PC-9 (cell line): ENCODE measurements at regions not wholly inside any gene's neighbourhood (a gene's known extent, or its start where the extent isn't known, plus 50 kb on each side); places are given as distances from the start of the nearest gene placed in this dataset.
"Not testable (repeated sequence)": the region's sequence is repeated elsewhere in the genome, so short reads cannot be mapped to it uniquely, and the experiment has no call there.

Source experiments
- BruUV-seq: library from RNA; stranded (reverse); fragments of 400-500 nt; replicated peaks from 2 replicates; lab custom pipeline; 2021; lab: Mats Ljungman, UMichigan
- CTCF ChIA-PET: fragments of 300-600 bp; sonication (Branson Sonifier 250); formaldehyde crosslinking; loops from one replicate; lab custom pipeline; 2022; ENCODE audit warnings: antibody characterized with exemption; lab: Charles Lee
- POLR2A ChIA-PET: fragments of 300-600 bp; sonication (Branson Sonifier 250); formaldehyde crosslinking; loops from one replicate; lab custom pipeline; 2022; ENCODE audit warnings: antibody characterized with exemption; ENCODE audit not compliant: unreplicated experiment; lab: Charles Lee
- DNase-seq, 2 experiments: peaks; one replicate each; pipeline versions ENCODE4 v3.0.0 to v3.0.0-alpha.2; 2015 to 2022; ENCODE audit warnings: mixed read lengths in 1 of 2
- H2AFZ ChIP-seq: fragments of 200-600 bp; sonication (generic); 2 replicates; pipeline ENCODE4 v1.8.1; 2017; ENCODE audit warnings: antibody characterized with exemption
- H3F3A ChIP-seq: fragments of 200-600 bp; sonication (generic); 2 replicates; pipeline ENCODE4 v1.8.1; 2017; ENCODE audit warnings: antibody characterized with exemption, mild to moderate bottlenecking, low read depth; ENCODE audit not compliant: insufficient read depth
- H3K27ac ChIP-seq: fragments of 200-600 bp; sonication (generic); 2 replicates; pipeline ENCODE4 v1.6.1; 2016; ENCODE audit warnings: mixed run types
- H3K27me3 ChIP-seq: fragments of 200-600 bp; sonication (generic); 2 replicates; pipeline ENCODE4 v1.6.1; 2016; ENCODE audit warnings: low read depth, mixed run types; ENCODE audit not compliant: insufficient read depth
- H3K36me3 ChIP-seq: fragments of 200-600 bp; sonication (generic); 2 replicates; pipeline ENCODE4 v1.6.1; 2016; ENCODE audit warnings: low read depth, mixed run types
- H3K4me1 ChIP-seq: fragments of 200-600 bp; sonication (generic); replicated peaks from 2 replicates; pipeline ENCODE4 v1.6.1; 2016; ENCODE audit warnings: mixed run types; ENCODE audit not compliant: insufficient read depth
- H3K4me2 ChIP-seq: fragments of 200-600 bp; sonication (generic); 2 replicates; pipeline ENCODE4 v1.6.1; 2017; ENCODE audit warnings: mixed run types
- H3K4me3 ChIP-seq: fragments of 200-600 bp; sonication (generic); 2 replicates; pipeline ENCODE4 v1.6.1; 2016; ENCODE audit warnings: mixed run types
- H3K79me2 ChIP-seq: fragments of 200-600 bp; sonication (generic); 2 replicates; pipeline ENCODE4 v1.6.1; 2017; ENCODE audit warnings: low read depth, mixed run types
- H3K9me2 ChIP-seq: fragments of 200-600 bp; sonication (generic); 2 replicates; pipeline ENCODE4 v1.8.1; 2017; ENCODE audit warnings: mild to moderate bottlenecking; ENCODE audit not compliant: insufficient read depth
- H3K9me3 ChIP-seq: fragments of 200-600 bp; sonication (generic); 2 replicates; pipeline ENCODE4 v1.8.1; 2016; ENCODE audit warnings: low read depth; ENCODE audit not compliant: insufficient read depth
- H4K20me1 ChIP-seq: fragments of 200-600 bp; sonication (generic); 2 replicates; pipeline ENCODE4 v1.8.1; 2017; ENCODE audit not compliant: insufficient read depth
- CTCF ChIP-seq: fragments of 200-600 bp; sonication (generic); conservative IDR thresholded peaks from 2 replicates; pipeline ENCODE4 v1.6.1; 2017; ENCODE audit warnings: mixed run types, antibody characterized with exemption, mild to moderate bottlenecking, moderate library complexity
- EZH2 ChIP-seq: fragments of 200-600 bp; sonication (generic); IDR thresholded peaks from 2 replicates; pipeline ENCODE4 v1.8.0; 2017; ENCODE audit warnings: antibody characterized with exemption, low read depth
- intact Hi-C: fragments of 100-400 bp; cut with micrococcal nuclease; formaldehyde crosslinking; loops from one replicate; pipeline ENCODE4 v1.10.0; 2022; ENCODE audit not compliant: unreplicated experiment

GRCh38 chr12:97886511-97887176 lies 424.0 kb downstream of the RMST start:
- Histone ChIP-seq H3K4me2 (no peak overlapping the region), H3K4me3 (no peak overlapping the region), H3K4me1 (no peaks in the 10 kb centered on the region), H3K36me3 (no peaks in the 10 kb centered on the region), H3K27ac (no peak overlapping the region), H3K9me2 (no peaks in the 10 kb centered on the region), H3F3A (no peaks in the 10 kb centered on the region), H3K79me2 (no peaks in the 10 kb centered on the region), H4K20me1 (no peaks in the 10 kb centered on the region), H3K9me3 (no peaks in the 10 kb centered on the region), H2AFZ (no peak overlapping the region), H3K27me3 (no peaks in the 10 kb centered on the region)
- no peak for DNase-seq
- ChIA-PET CTCF (no interaction called here), POLR2A (no interaction called here)
- TF ChIP-seq CTCF = no peak
- no peak for TF ChIP-seq EZH2
- no TSS peak for BruUV-seq
- intact Hi-C loops = no loop called here

DNA sequence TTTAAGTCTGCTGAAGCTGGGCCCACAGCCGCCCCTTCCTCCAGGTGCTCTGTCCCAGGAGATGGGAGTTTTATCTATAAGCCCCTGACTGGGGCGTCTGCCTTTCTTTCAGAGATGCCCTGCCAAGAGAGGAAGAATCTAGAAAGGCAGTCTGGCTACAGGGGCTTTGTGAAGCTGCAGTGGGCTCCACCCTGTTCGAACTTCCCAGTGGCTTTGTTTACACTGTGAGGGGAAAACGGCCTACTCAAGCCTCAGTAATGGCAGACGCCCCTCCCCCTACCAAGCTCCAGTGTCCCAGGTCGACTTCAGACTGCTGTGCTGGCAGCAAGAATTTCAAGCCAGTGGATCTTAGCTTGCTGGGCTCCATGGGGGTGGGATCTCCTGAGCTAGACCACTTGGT lies 435.3 kb downstream of the RMST start:
- CTCF ChIA-PET, H3K79me2 ChIP-seq, DNase-seq, H3K4me2 ChIP-seq, POLR2A ChIA-PET, BruUV-seq, H3K4me1 ChIP-seq, H3F3A ChIP-seq, H3K27me3 ChIP-seq, H3K4me3 ChIP-seq, H3K36me3 ChIP-seq, H2AFZ ChIP-seq, H4K20me1 ChIP-seq, H3K9me2 ChIP-seq, H3K9me3 ChIP-seq, intact Hi-C loops, H3K27ac ChIP-seq: not testable (repeated sequence)

GRCh38 chr12:97899529-97899928 lies 436.9 kb downstream of the RMST start:
- Histone ChIP-seq H3K4me3 (no peak overlapping the region), H3K36me3 (no peaks in the 10 kb centered on the region), H3K4me2 (no peak overlapping the region), H4K20me1 (no peaks in the 10 kb centered on the region), H3K27ac (no peak overlapping the region), H2AFZ (no peak overlapping the region), H3K4me1 (no peaks in the 10 kb centered on the region), H3F3A (no peaks in the 10 kb centered on the region), H3K79me2 (no peaks in the 10 kb centered on the region), H3K9me2 (no peaks in the 10 kb centered on the region), H3K9me3 (no peaks in the 10 kb centered on the region; the same call in 1 of the 2 replicates), H3K27me3 (no peaks in the 10 kb centered on the region)
- POLR2A ChIA-PET = no interaction called here
- BruUV-seq = no TSS peak
- DNase-seq = no peak
- no peak for TF ChIP-seq CTCF
- no peak for TF ChIP-seq EZH2
- intact Hi-C loops = no loop called here
- CTCF ChIA-PET = no interaction called here

- Histone ChIP-seq H3K79me2 (no peaks in the 10 kb centered on the region), H3K9me2 (no peaks in the 10 kb centered on the region), H2AFZ (no peak overlapping the region), H3K4me1 (no peaks in the 10 kb centered on the region), H3K36me3 (no peaks in the 10 kb centered on the region), H4K20me1 (no peaks in the 10 kb centered on the region), H3F3A (no peaks in the 10 kb centered on the region), H3K4me3 (no peak overlapping the region), H3K9me3 (no peaks in the 10 kb centered on the region; the same call in 1 of the 2 replicates), H3K27ac (no peak overlapping the region), H3K4me2 (no peak overlapping the region), H3K27me3 (no peaks in the 10 kb centered on the region)
- CTCF ChIA-PET = no interaction called here
- POLR2A ChIA-PET = no interaction called here
- TF ChIP-seq EZH2 (no peak), CTCF (no peak)
- no TSS peak for BruUV-seq
- intact Hi-C loops = no loop called here
- no peak for DNase-seq
These were observed 437.4 kb downstream of the RMST start for GRCh38 chr12:97899956-97900355.
